WTC11 (cell line): ENCODE measurements at regions not wholly inside any gene's neighbourhood (a gene's known extent, or its start where the extent isn't known, plus 50 kb on each side); places are given as distances from the start of the nearest gene placed in this dataset.

Source experiments
- ATAC-seq: fragments of 200-7000 bp; cut with Tn5 transposase; 2 replicates; pipeline ENCODE4 v1.10.0; 2021; ENCODE audit warnings: mild to moderate bottlenecking, moderate library complexity
- CTCF ChIA-PET: fragments of 300-600 bp; sonication (Branson Sonifier 250); formaldehyde crosslinking; loops from one replicate; lab custom pipeline; 2021; ENCODE audit warnings: antibody characterized with exemption; lab: Charles Lee
- POLR2A ChIA-PET: fragments of 350-600 bp; sonication (Branson Sonifier 250); formaldehyde crosslinking; loops from one replicate; lab custom pipeline; 2021; ENCODE audit warnings: antibody characterized with exemption; lab: Charles Lee
- DNase-seq: peaks from one replicate; pipeline ENCODE4 v3.0.0; 2021; ENCODE audit warnings: low spot score
- H3K27ac Mint-ChIP-seq: 2 replicates; pipeline ENCODE4 v1.8.0; 2021; ENCODE audit warnings: mixed read lengths
- H3K27me3 Mint-ChIP-seq: 2 replicates; pipeline ENCODE4 v1.8.0; 2021; ENCODE audit warnings: low read depth, mild to moderate bottlenecking, moderate library complexity, mixed read lengths
- H3K36me3 Mint-ChIP-seq: 2 replicates; pipeline ENCODE4 v1.8.0; 2021; ENCODE audit warnings: mixed read lengths
- H3K4me1 Mint-ChIP-seq: 2 replicates; pipeline ENCODE4 v1.8.0; 2022; ENCODE audit warnings: mixed read lengths
- H3K4me3 Mint-ChIP-seq: 2 replicates; pipeline ENCODE4 v1.8.0; 2021; ENCODE audit warnings: mild to moderate bottlenecking, moderate library complexity, mixed read lengths
- H3K9me3 Mint-ChIP-seq: 2 replicates; pipeline ENCODE4 v1.8.0; 2021; ENCODE audit warnings: mixed read lengths
- ATF1 ChIP-seq: sonication (generic); formaldehyde crosslinking; IDR thresholded peaks from 2 replicates; pipeline ENCODE4 v1.8.1; 2023; ENCODE audit warnings: mild to moderate bottlenecking, moderate library complexity, missing genetic modification reagents
- CREM ChIP-seq: sonication (generic); formaldehyde crosslinking; IDR thresholded peaks from 2 replicates; pipeline ENCODE4 v1.8.1; 2022; ENCODE audit warnings: mild to moderate bottlenecking, missing genetic modification reagents, moderate library complexity
- CTCF ChIP-seq: fragments of 200-600 bp; IDR thresholded peaks from 2 replicates; pipeline ENCODE4 v1.8.0; 2022; ENCODE audit warnings: antibody characterized with exemption
- FOXK1 ChIP-seq: sonication (generic); formaldehyde crosslinking; IDR thresholded peaks from 2 replicates; pipeline ENCODE4 v1.8.0; 2022; ENCODE audit warnings: mild to moderate bottlenecking, moderate library complexity, missing genetic modification reagents
- GRHL2 ChIP-seq: fragments of 250-450 bp; sonication (Bioruptor Pico); IDR thresholded peaks from 2 replicates; pipeline ENCODE4 v1.8.0; 2022; ENCODE audit warnings: mild to moderate bottlenecking, moderate library complexity; ENCODE audit not compliant: insufficient replicate concordance, severe bottlenecking
- HMGA2 ChIP-seq: fragments of 250-450 bp; sonication (Bioruptor Pico); IDR thresholded peaks from 2 replicates; pipeline ENCODE4 v1.4.0; 2021; ENCODE audit warnings: mild to moderate bottlenecking, moderate library complexity
- JUN ChIP-seq: sonication (generic); formaldehyde crosslinking; IDR thresholded peaks from 2 replicates; pipeline ENCODE4 v1.8.0; 2023; ENCODE audit warnings: mild to moderate bottlenecking, missing genetic modification reagents
- RELA ChIP-seq: sonication (generic); formaldehyde crosslinking; IDR thresholded peaks from 2 replicates; pipeline ENCODE4 v1.8.1; 2022; ENCODE audit warnings: missing genetic modification reagents, mild to moderate bottlenecking, borderline replicate concordance
- STAT6 ChIP-seq: sonication (generic); formaldehyde crosslinking; conservative IDR thresholded peaks from 2 replicates; pipeline ENCODE4 v1.8.1; 2023; ENCODE audit warnings: mild to moderate bottlenecking, low read depth, missing genetic modification reagents, moderate library complexity
- ZNF138 ChIP-seq: sonication (generic); formaldehyde crosslinking; conservative IDR thresholded peaks from 2 replicates; pipeline ENCODE4 v1.8.1; 2022; ENCODE audit warnings: mild to moderate bottlenecking, moderate library complexity, missing genetic modification reagents
- ZNF232 ChIP-seq: sonication (generic); formaldehyde crosslinking; IDR thresholded peaks from 2 replicates; pipeline ENCODE4 v1.8.0; 2022; ENCODE audit warnings: mild to moderate bottlenecking, missing genetic modification reagents
- ZNF396 ChIP-seq: fragments of 250-450 bp; sonication (Bioruptor Pico); IDR thresholded peaks from 2 replicates; pipeline ENCODE4 v1.8.0; 2021; ENCODE audit warnings: mild to moderate bottlenecking, moderate library complexity, borderline replicate concordance
- ZNF425 ChIP-seq: fragments of 250-450 bp; sonication (Bioruptor Pico); conservative IDR thresholded peaks from 2 replicates; pipeline ENCODE4 v1.9.0; 2021; ENCODE audit warnings: mild to moderate bottlenecking
- ZNF671 ChIP-seq: fragments of 250-450 bp; sonication (Bioruptor Pico); IDR thresholded peaks from 2 replicates; pipeline ENCODE4 v1.8.0; 2021; ENCODE audit warnings: mild to moderate bottlenecking
- TF ChIP-seq, protein P1 (sequence below): sonication (generic); formaldehyde crosslinking; IDR thresholded peaks from 2 replicates; pipeline ENCODE4 v1.8.0; 2022; ENCODE audit warnings: mild to moderate bottlenecking, missing genetic modification reagents
- TF ChIP-seq, protein P2 (sequence below): sonication (generic); formaldehyde crosslinking; IDR thresholded peaks from 2 replicates; pipeline ENCODE4 v1.8.0; 2023; ENCODE audit warnings: mild to moderate bottlenecking, missing genetic modification reagents
- TF ChIP-seq, protein P3 (sequence below): sonication (generic); formaldehyde crosslinking; IDR thresholded peaks from 2 replicates; pipeline ENCODE4 v1.8.1; 2023; ENCODE audit warnings: mild to moderate bottlenecking, missing genetic modification reagents

- no peaks in the 10 kb centered on the region for H3K36me3 Mint-ChIP-seq
- H3K27ac Mint-ChIP-seq = no peak overlapping the region
- DNase-seq = no peak
- no peak for TF ChIP-seq ZNF138 (CRISPR knock-in tag)
- TF ChIP-seq RELA (CRISPR knock-in tag) = no peak
- TF ChIP-seq CTCF = no peak
- no peak for TF ChIP-seq CREM (CRISPR knock-in tag)
- TF ChIP-seq FOXK1 (CRISPR knock-in tag) = no peak
- no peak for TF ChIP-seq ZNF425 (CRISPR knock-in tag)
- TF ChIP-seq, protein P1, sequence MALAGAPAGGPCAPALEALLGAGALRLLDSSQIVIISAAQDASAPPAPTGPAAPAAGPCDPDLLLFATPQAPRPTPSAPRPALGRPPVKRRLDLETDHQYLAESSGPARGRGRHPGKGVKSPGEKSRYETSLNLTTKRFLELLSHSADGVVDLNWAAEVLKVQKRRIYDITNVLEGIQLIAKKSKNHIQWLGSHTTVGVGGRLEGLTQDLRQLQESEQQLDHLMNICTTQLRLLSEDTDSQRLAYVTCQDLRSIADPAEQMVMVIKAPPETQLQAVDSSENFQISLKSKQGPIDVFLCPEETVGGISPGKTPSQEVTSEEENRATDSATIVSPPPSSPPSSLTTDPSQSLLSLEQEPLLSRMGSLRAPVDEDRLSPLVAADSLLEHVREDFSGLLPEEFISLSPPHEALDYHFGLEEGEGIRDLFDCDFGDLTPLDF (CRISPR knock-in tag) = no peak
- TF ChIP-seq, protein P2, sequence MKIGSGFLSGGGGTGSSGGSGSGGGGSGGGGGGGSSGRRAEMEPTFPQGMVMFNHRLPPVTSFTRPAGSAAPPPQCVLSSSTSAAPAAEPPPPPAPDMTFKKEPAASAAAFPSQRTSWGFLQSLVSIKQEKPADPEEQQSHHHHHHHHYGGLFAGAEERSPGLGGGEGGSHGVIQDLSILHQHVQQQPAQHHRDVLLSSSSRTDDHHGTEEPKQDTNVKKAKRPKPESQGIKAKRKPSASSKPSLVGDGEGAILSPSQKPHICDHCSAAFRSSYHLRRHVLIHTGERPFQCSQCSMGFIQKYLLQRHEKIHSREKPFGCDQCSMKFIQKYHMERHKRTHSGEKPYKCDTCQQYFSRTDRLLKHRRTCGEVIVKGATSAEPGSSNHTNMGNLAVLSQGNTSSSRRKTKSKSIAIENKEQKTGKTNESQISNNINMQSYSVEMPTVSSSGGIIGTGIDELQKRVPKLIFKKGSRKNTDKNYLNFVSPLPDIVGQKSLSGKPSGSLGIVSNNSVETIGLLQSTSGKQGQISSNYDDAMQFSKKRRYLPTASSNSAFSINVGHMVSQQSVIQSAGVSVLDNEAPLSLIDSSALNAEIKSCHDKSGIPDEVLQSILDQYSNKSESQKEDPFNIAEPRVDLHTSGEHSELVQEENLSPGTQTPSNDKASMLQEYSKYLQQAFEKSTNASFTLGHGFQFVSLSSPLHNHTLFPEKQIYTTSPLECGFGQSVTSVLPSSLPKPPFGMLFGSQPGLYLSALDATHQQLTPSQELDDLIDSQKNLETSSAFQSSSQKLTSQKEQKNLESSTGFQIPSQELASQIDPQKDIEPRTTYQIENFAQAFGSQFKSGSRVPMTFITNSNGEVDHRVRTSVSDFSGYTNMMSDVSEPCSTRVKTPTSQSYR (CRISPR knock-in tag) = no peak
- TF ChIP-seq, protein P3, sequence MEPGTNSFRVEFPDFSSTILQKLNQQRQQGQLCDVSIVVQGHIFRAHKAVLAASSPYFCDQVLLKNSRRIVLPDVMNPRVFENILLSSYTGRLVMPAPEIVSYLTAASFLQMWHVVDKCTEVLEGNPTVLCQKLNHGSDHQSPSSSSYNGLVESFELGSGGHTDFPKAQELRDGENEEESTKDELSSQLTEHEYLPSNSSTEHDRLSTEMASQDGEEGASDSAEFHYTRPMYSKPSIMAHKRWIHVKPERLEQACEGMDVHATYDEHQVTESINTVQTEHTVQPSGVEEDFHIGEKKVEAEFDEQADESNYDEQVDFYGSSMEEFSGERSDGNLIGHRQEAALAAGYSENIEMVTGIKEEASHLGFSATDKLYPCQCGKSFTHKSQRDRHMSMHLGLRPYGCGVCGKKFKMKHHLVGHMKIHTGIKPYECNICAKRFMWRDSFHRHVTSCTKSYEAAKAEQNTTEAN (CRISPR knock-in tag) = no peak
- no peak for TF ChIP-seq ZNF396
- TF ChIP-seq JUN (CRISPR knock-in tag) = no peak
- TF ChIP-seq HMGA2 (CRISPR knock-in tag) = no peak
- TF ChIP-seq ATF1 (CRISPR knock-in tag) = no peak
- no peak for TF ChIP-seq ZNF232 (CRISPR knock-in tag)
- no peak for TF ChIP-seq STAT6 (CRISPR knock-in tag)
- no peak for TF ChIP-seq GRHL2 (CRISPR knock-in tag)
- no peak for TF ChIP-seq ZNF671 (CRISPR knock-in tag)
- TF ChIP-seq, all 79 proteins: peak for 0
- no peak overlapping the region for H3K4me3 Mint-ChIP-seq
- no peaks in the 10 kb centered on the region for H3K27me3 Mint-ChIP-seq
- ChIA-PET CTCF (no interaction called here), POLR2A (no interaction called here)
- peaks cover 18% of the 10 kb centered on the region for H3K4me1 Mint-ChIP-seq
- no peak for ATAC-seq
- no peaks in the 10 kb centered on the region for H3K9me3 Mint-ChIP-seq
These were observed 247.7 kb downstream of the TFEC start for GRCh38 chr7:115782696-115783490.
